Karpas-422 (cell line): ENCODE measurements at regions not wholly inside any gene's neighbourhood (a gene's known extent, or its start where the extent isn't known, plus 50 kb on each side); places are given as distances from the start of the nearest gene placed in this dataset.

Experiments
- DNase-seq: peaks from one replicate; pipeline ENCODE4 v3.0.0-alpha.2; 2015
- H2AFZ ChIP-seq: fragments of 200-600 bp; sonication (generic); 2 replicates; pipeline ENCODE4 v1.6.1; 2014; ENCODE audit warnings: antibody characterized with exemption, low read length, mixed read lengths
- H3K27ac ChIP-seq: fragments of 200-600 bp; sonication (generic); 2 replicates; pipeline ENCODE4 v1.5.1; 2014; ENCODE audit warnings: mild to moderate bottlenecking, low read length, moderate library complexity
- H3K27me3 ChIP-seq: fragments of 200-600 bp; sonication (generic); 2 replicates; pipeline ENCODE4 v1.6.1; 2014; ENCODE audit warnings: low read length, mixed read lengths
- H3K36me3 ChIP-seq: fragments of 200-600 bp; sonication (generic); 2 replicates; pipeline ENCODE4 v1.6.1; 2014; ENCODE audit warnings: low read length, mixed read lengths; ENCODE audit not compliant: insufficient read depth
- H3K4me1 ChIP-seq: fragments of 200-600 bp; sonication (generic); 2 replicates; pipeline ENCODE4 v1.6.1; 2014; ENCODE audit warnings: mild to moderate bottlenecking, low read length, mixed read lengths
- H3K4me2 ChIP-seq: fragments of 200-600 bp; sonication (generic); 2 replicates; pipeline ENCODE4 v1.6.1; 2014; ENCODE audit warnings: low read length, low read depth, mild to moderate bottlenecking; ENCODE audit not compliant: poor library complexity, severe bottlenecking
- H3K4me3 ChIP-seq: fragments of 200-600 bp; sonication (generic); 2 replicates; pipeline ENCODE4 v1.5.1; 2014; ENCODE audit warnings: mild to moderate bottlenecking, antibody characterized with exemption, low read length, mixed read lengths
- H3K79me2 ChIP-seq: fragments of 200-600 bp; sonication (generic); 2 replicates; pipeline ENCODE4 v1.6.1; 2014; ENCODE audit warnings: mild to moderate bottlenecking, low read length, mixed read lengths
- H3K9ac ChIP-seq: fragments of 200-600 bp; sonication (generic); 2 replicates; pipeline ENCODE4 v1.6.0; 2014; ENCODE audit warnings: low read length
- H3K9me2 ChIP-seq: fragments of 200-600 bp; sonication (generic), shearing (Covaris generic); replicated peaks from 2 replicates; pipeline ENCODE4 v1.6.0; 2014; ENCODE audit warnings: mild to moderate bottlenecking, low read length, moderate library complexity; ENCODE audit not compliant: insufficient read depth
- H3K9me3 ChIP-seq: fragments of 300-700, 200-600 bp; sonication (generic); 2 replicates; pipeline ENCODE4 v1.6.1; 2014; ENCODE audit warnings: low read length, mixed read lengths
- H4K20me1 ChIP-seq: fragments of 200-600 bp; sonication (generic); 2 replicates; pipeline ENCODE4 v1.6.1; 2014; ENCODE audit warnings: mild to moderate bottlenecking, antibody characterized with exemption, low read length, low read depth; ENCODE audit not compliant: insufficient read depth

GRCh38 chr11:111062420-111062819 is 183.1 kb upstream of the POU2AF2 start:
- no peaks in the 10 kb centered on the region for H3K4me1 ChIP-seq
- 0 out of 2 replicates have a peak, but pooled peaks cover 2% of the 10 kb centered on the region for H3K27me3 ChIP-seq
- H4K20me1 ChIP-seq, result no peaks in the 10 kb centered on the region
- no peak overlapping the region for H2AFZ ChIP-seq
- no peak for DNase-seq
- H3K4me2 ChIP-seq, result no peak overlapping the region
- no peaks in the 10 kb centered on the region for H3K36me3 ChIP-seq
- H3K4me3 ChIP-seq, result no peak overlapping the region
- no peaks in the 10 kb centered on the region for H3K9me3 ChIP-seq
- H3K9ac ChIP-seq, result no peak overlapping the region
- H3K9me2 ChIP-seq, result no peaks in the 10 kb centered on the region; the same call in 1 of the 2 replicates
- no peaks in the 10 kb centered on the region for H3K79me2 ChIP-seq
- no peak overlapping the region for H3K27ac ChIP-seq

- no peak for DNase-seq
- H3K9me2 ChIP-seq, result no peaks in the 10 kb centered on the region
- no peak overlapping the region for H3K4me3 ChIP-seq
- H3K4me1 ChIP-seq, result no peaks in the 10 kb centered on the region
- H3K9me3 ChIP-seq, result no peaks in the 10 kb centered on the region
- no peaks in the 10 kb centered on the region for H3K36me3 ChIP-seq
- H2AFZ ChIP-seq, result no peak overlapping the region
- no peaks in the 10 kb centered on the region for H4K20me1 ChIP-seq
- H3K4me2 ChIP-seq, result no peak overlapping the region
- no peaks in the 10 kb centered on the region for H3K27me3 ChIP-seq
- no peak overlapping the region for H3K9ac ChIP-seq
- H3K79me2 ChIP-seq, result no peaks in the 10 kb centered on the region
- no peak overlapping the region for H3K27ac ChIP-seq
Measured at GRCh38 chr11:111059726-111060125, 185.8 kb upstream of the POU2AF2 start.

GRCh38 chr11:111049131-111049530 is 196.4 kb upstream of the POU2AF2 start:
- no peaks in the 10 kb centered on the region for H3K27me3 ChIP-seq
- no peak overlapping the region for H3K4me2 ChIP-seq
- H3K4me3 ChIP-seq, result no peak overlapping the region
- no peak overlapping the region for H3K27ac ChIP-seq
- H3K4me1 ChIP-seq, result no peaks in the 10 kb centered on the region
- no peaks in the 10 kb centered on the region for H3K36me3 ChIP-seq
- no peaks in the 10 kb centered on the region; the same call in 1 of the 2 replicates for H3K9me2 ChIP-seq
- no peaks in the 10 kb centered on the region for H3K79me2 ChIP-seq
- no peak overlapping the region for H3K9ac ChIP-seq
- no peak for DNase-seq
- no peak overlapping the region for H2AFZ ChIP-seq
- H3K9me3 ChIP-seq, result no peaks in the 10 kb centered on the region
- H4K20me1 ChIP-seq, result no peaks in the 10 kb centered on the region

- no peak overlapping the region for H3K9ac ChIP-seq
- no peaks in the 10 kb centered on the region for H4K20me1 ChIP-seq
- H3K36me3 ChIP-seq, result no peaks in the 10 kb centered on the region
- H3K79me2 ChIP-seq, result no peaks in the 10 kb centered on the region
- H3K27ac ChIP-seq, result no peak overlapping the region
- H3K4me3 ChIP-seq, result no peak overlapping the region
- H3K4me1 ChIP-seq, result no peaks in the 10 kb centered on the region
- H3K27me3 ChIP-seq, result no peaks in the 10 kb centered on the region
- no peak overlapping the region for H2AFZ ChIP-seq
- H3K4me2 ChIP-seq, result no peak overlapping the region
- no peak for DNase-seq
- H3K9me2 ChIP-seq, result no peaks in the 10 kb centered on the region; the same call in 1 of the 2 replicates
- no peaks in the 10 kb centered on the region for H3K9me3 ChIP-seq
Measured at GRCh38 chr11:111047374-111047773, 198.2 kb upstream of the POU2AF2 start.

- Histone ChIP-seq H4K20me1 (no peaks in the 10 kb centered on the region), H3K9me3 (no peaks in the 10 kb centered on the region), H3K4me3 (no peak overlapping the region), H3K9me2 (no peaks in the 10 kb centered on the region; the same call in 1 of the 2 replicates), H3K27ac (no peak overlapping the region), H2AFZ (no peak overlapping the region), H3K4me2 (no peak overlapping the region), H3K79me2 (no peaks in the 10 kb centered on the region), H3K9ac (no peak overlapping the region), H3K27me3 (no peaks in the 10 kb centered on the region), H3K36me3 (no peaks in the 10 kb centered on the region), H3K4me1 (no peaks in the 10 kb centered on the region)
- no peak for DNase-seq
Measured at GRCh38 chr11:111046291-111046690, 199.2 kb upstream of the POU2AF2 start.

- no peaks in the 10 kb centered on the region; the same call in 1 of the 2 replicates for H3K9me2 ChIP-seq
- DNase-seq, result no peak
- H3K4me1 ChIP-seq, result no peaks in the 10 kb centered on the region
- no peaks in the 10 kb centered on the region for H3K36me3 ChIP-seq
- H3K27ac ChIP-seq, result no peak overlapping the region
- H3K9ac ChIP-seq, result no peak overlapping the region
- no peaks in the 10 kb centered on the region for H4K20me1 ChIP-seq
- no peaks in the 10 kb centered on the region for H3K9me3 ChIP-seq
- H2AFZ ChIP-seq, result no peak overlapping the region
- no peaks in the 10 kb centered on the region for H3K79me2 ChIP-seq
- H3K27me3 ChIP-seq, result no peaks in the 10 kb centered on the region
- H3K4me2 ChIP-seq, result no peak overlapping the region
- H3K4me3 ChIP-seq, result no peak overlapping the region
Measured at GRCh38 chr11:111045874-111046273, 199.7 kb upstream of the POU2AF2 start.

GRCh38 chr11:111045407-111045803 is 200.1 kb upstream of the POU2AF2 start:
- Histone ChIP-seq H3K79me2 (no peaks in the 10 kb centered on the region), H3K9me3 (no peaks in the 10 kb centered on the region), H3K4me3 (no peak overlapping the region), H4K20me1 (no peaks in the 10 kb centered on the region), H3K4me2 (no peak overlapping the region), H3K4me1 (no peaks in the 10 kb centered on the region), H3K36me3 (no peaks in the 10 kb centered on the region), H3K27ac (no peak overlapping the region), H3K9ac (no peak overlapping the region), H3K27me3 (no peaks in the 10 kb centered on the region), H3K9me2 (no peaks in the 10 kb centered on the region), H2AFZ (no peak overlapping the region)
- DNase-seq, result no peak

- Histone ChIP-seq H4K20me1 (no peaks in the 10 kb centered on the region), H3K9me2 (no peaks in the 10 kb centered on the region), H2AFZ (no peak overlapping the region), H3K4me1 (no peaks in the 10 kb centered on the region), H3K9me3 (no peaks in the 10 kb centered on the region), H3K4me2 (no peak overlapping the region), H3K4me3 (no peak overlapping the region), H3K27ac (no peak overlapping the region), H3K27me3 (no peaks in the 10 kb centered on the region), H3K36me3 (no peaks in the 10 kb centered on the region), H3K9ac (no peak overlapping the region), H3K79me2 (no peaks in the 10 kb centered on the region)
- no peak for DNase-seq
Measured at GRCh38 chr11:111044751-111045406, 200.6 kb upstream of the POU2AF2 start.
